T-helper 1 cell treated with Interleukin-12 subunit alpha and Interleukin-12 subunit beta and Interleukin-4 antibody, amounts not matched to agents 30 μg/mL and 1 μg/mL, for 36 hours (primary cell): ENCODE measurements at regions not wholly inside any gene's neighbourhood (a gene's known extent, or its start where the extent isn't known, plus 50 kb on each side); places are given as distances from the start of the nearest gene placed in this dataset.

ENCODE experiments used
- H3K27ac Mint-ChIP-seq: one replicate; pipeline ENCODE4 v1.8.0; 2021; ENCODE audit warnings: mild to moderate bottlenecking, mixed read lengths
- H3K27me3 Mint-ChIP-seq: one replicate; pipeline ENCODE4 v1.8.0; 2021; ENCODE audit warnings: low read depth, mixed read lengths
- H3K36me3 Mint-ChIP-seq: one replicate; pipeline ENCODE4 v1.8.0; 2021; ENCODE audit warnings: low read depth, mixed read lengths
- H3K4me1 Mint-ChIP-seq: one replicate; pipeline ENCODE4 v1.8.0; 2021; ENCODE audit warnings: low read depth, mixed read lengths
- H3K4me3 Mint-ChIP-seq: one replicate; pipeline ENCODE4 v1.8.0; 2021; ENCODE audit warnings: mild to moderate bottlenecking, moderate library complexity, mixed read lengths
- H3K9me3 Mint-ChIP-seq: one replicate; pipeline ENCODE4 v1.8.0; 2021; ENCODE audit warnings: mixed read lengths

- H3K9me3 Mint-ChIP-seq: no peaks in the 10 kb centered on the region
- H3K27ac Mint-ChIP-seq: no peak overlapping the region
- peaks cover 3% of the 10 kb centered on the region for H3K27me3 Mint-ChIP-seq
- no peaks in the 10 kb centered on the region for H3K36me3 Mint-ChIP-seq
- H3K4me1 Mint-ChIP-seq: no peaks in the 10 kb centered on the region
- H3K4me3 Mint-ChIP-seq: no peak overlapping the region
Observed at GRCh38 chr9:27750566-27750965, 177.3 kb upstream of the C9orf72 start.

GRCh38 chr9:27752069-27752468 is 178.8 kb upstream of the C9orf72 start:
- no peaks in the 10 kb centered on the region for H3K4me1 Mint-ChIP-seq
- H3K9me3 Mint-ChIP-seq: no peaks in the 10 kb centered on the region
- peaks cover 3% of the 10 kb centered on the region for H3K27me3 Mint-ChIP-seq
- no peak overlapping the region for H3K4me3 Mint-ChIP-seq
- no peak overlapping the region for H3K27ac Mint-ChIP-seq
- no peaks in the 10 kb centered on the region for H3K36me3 Mint-ChIP-seq

- H3K27me3 Mint-ChIP-seq: no peaks in the 10 kb centered on the region
- no peaks in the 10 kb centered on the region for H3K36me3 Mint-ChIP-seq
- no peaks in the 10 kb centered on the region for H3K9me3 Mint-ChIP-seq
- H3K4me1 Mint-ChIP-seq: no peaks in the 10 kb centered on the region
- no peak overlapping the region for H3K27ac Mint-ChIP-seq
- H3K4me3 Mint-ChIP-seq: no peak overlapping the region
Observed at GRCh38 chr9:27755846-27756245, 182.6 kb upstream of the C9orf72 start.

GRCh38 chr9:27756418-27756817 is 183.1 kb upstream of the C9orf72 start:
- Mint-ChIP-seq H3K4me1 (no peaks in the 10 kb centered on the region), H3K36me3 (no peaks in the 10 kb centered on the region), H3K27me3 (no peaks in the 10 kb centered on the region), H3K9me3 (no peaks in the 10 kb centered on the region), H3K4me3 (no peak overlapping the region), H3K27ac (no peak overlapping the region)

GRCh38 chr9:27763831-27764230 is 190.6 kb upstream of the C9orf72 start:
- no peak overlapping the region for H3K27ac Mint-ChIP-seq
- H3K9me3 Mint-ChIP-seq: peaks cover 2% of the 10 kb centered on the region
- H3K27me3 Mint-ChIP-seq: no peaks in the 10 kb centered on the region
- H3K36me3 Mint-ChIP-seq: no peaks in the 10 kb centered on the region
- peaks cover 2% of the 10 kb centered on the region for H3K4me1 Mint-ChIP-seq
- no peak overlapping the region for H3K4me3 Mint-ChIP-seq

- H3K27ac Mint-ChIP-seq: no peak overlapping the region
- H3K36me3 Mint-ChIP-seq: no peaks in the 10 kb centered on the region
- H3K9me3 Mint-ChIP-seq: peaks cover 8% of the 10 kb centered on the region
- peaks cover 2% of the 10 kb centered on the region for H3K4me1 Mint-ChIP-seq
- no peak overlapping the region for H3K4me3 Mint-ChIP-seq
- no peaks in the 10 kb centered on the region for H3K27me3 Mint-ChIP-seq
Observed at GRCh38 chr9:27765266-27766072, 192.2 kb upstream of the C9orf72 start.

- Mint-ChIP-seq H3K27me3 (no peaks in the 10 kb centered on the region), H3K9me3 (peaks cover 8% of the 10 kb centered on the region), H3K4me3 (no peak overlapping the region), H3K4me1 (peaks cover 2% of the 10 kb centered on the region), H3K36me3 (no peaks in the 10 kb centered on the region), H3K27ac (no peak overlapping the region)
Observed at GRCh38 chr9:27766073-27766835, 193.0 kb upstream of the C9orf72 start.

GRCh38 chr9:27768781-27769180 is 195.5 kb upstream of the C9orf72 start:
- peaks cover 8% of the 10 kb centered on the region for H3K9me3 Mint-ChIP-seq
- no peak overlapping the region for H3K4me3 Mint-ChIP-seq
- H3K4me1 Mint-ChIP-seq: peaks cover 2% of the 10 kb centered on the region
- H3K27ac Mint-ChIP-seq: no peak overlapping the region
- no peaks in the 10 kb centered on the region for H3K27me3 Mint-ChIP-seq
- H3K36me3 Mint-ChIP-seq: no peaks in the 10 kb centered on the region

- peaks cover 2% of the 10 kb centered on the region for H3K4me1 Mint-ChIP-seq
- H3K9me3 Mint-ChIP-seq: peaks cover 8% of the 10 kb centered on the region
- no peak overlapping the region for H3K27ac Mint-ChIP-seq
- no peaks in the 10 kb centered on the region for H3K27me3 Mint-ChIP-seq
- no peak overlapping the region for H3K4me3 Mint-ChIP-seq
- H3K36me3 Mint-ChIP-seq: no peaks in the 10 kb centered on the region
Observed at GRCh38 chr9:27770541-27770940, 197.3 kb upstream of the C9orf72 start.

GRCh38 chr9:27771803-27772545 is 198.7 kb upstream of the C9orf72 start:
- peaks cover 2% of the 10 kb centered on the region for H3K4me1 Mint-ChIP-seq

GRCh38 chr9:27784847-27785713 is 211.8 kb upstream of the C9orf72 start:
- Mint-ChIP-seq H3K27ac (peak overlapping the region; percentile 52), H3K9me3 (peaks cover 34% of the 10 kb centered on the region), H3K4me1 (peaks cover 10% of the 10 kb centered on the region), H3K4me3 (no peak overlapping the region), H3K27me3 (peaks cover 35% of the 10 kb centered on the region), H3K36me3 (no peaks in the 10 kb centered on the region)

More at GRCh38 chr9:27771803-27772545, 198.7 kb upstream of the C9orf72 start:
- Mint-ChIP-seq H3K4me3 (no peak overlapping the region), H3K9me3 (peaks cover 8% of the 10 kb centered on the region), H3K27me3 (no peaks in the 10 kb centered on the region), H3K27ac (no peak overlapping the region), H3K36me3 (no peaks in the 10 kb centered on the region)

- Mint-ChIP-seq H3K36me3 (no peaks in the 10 kb centered on the region), H3K27ac (peak overlapping the region; percentile 52), H3K4me1 (peaks cover 10% of the 10 kb centered on the region), H3K4me3 (no peak overlapping the region), H3K9me3 (peaks cover 37% of the 10 kb centered on the region), H3K27me3 (peaks cover 34% of the 10 kb centered on the region)
Observed at GRCh38 chr9:27785714-27786100, 212.4 kb upstream of the C9orf72 start.

- Mint-ChIP-seq H3K4me3 (no peak overlapping the region), H3K27ac (no peak overlapping the region), H3K36me3 (no peaks in the 10 kb centered on the region), H3K4me1 (peaks cover 10% of the 10 kb centered on the region), H3K9me3 (peaks cover 21% of the 10 kb centered on the region), H3K27me3 (peaks cover 21% of the 10 kb centered on the region)
Observed at GRCh38 chr9:27787891-27788290, 214.6 kb upstream of the C9orf72 start.

- H3K27me3 Mint-ChIP-seq: peaks cover 11% of the 10 kb centered on the region
- no peak overlapping the region for H3K27ac Mint-ChIP-seq
- H3K4me1 Mint-ChIP-seq: no peaks in the 10 kb centered on the region
- H3K4me3 Mint-ChIP-seq: no peak overlapping the region
- H3K9me3 Mint-ChIP-seq: peaks cover 21% of the 10 kb centered on the region
- no peaks in the 10 kb centered on the region for H3K36me3 Mint-ChIP-seq
Observed at GRCh38 chr9:27791311-27791710, 218.0 kb upstream of the C9orf72 start.
